HepG2 (cell line): ENCODE measurements at regions not wholly inside any gene's neighbourhood (a gene's known extent, or its start where the extent isn't known, plus 50 kb on each side); places are given as distances from the start of the nearest gene placed in this dataset.

Experiments used
- ELK4 ChIP-seq: sonication (generic); formaldehyde crosslinking; IDR thresholded peaks from 2 replicates; pipeline ENCODE4 v1.9.0; 2021; ENCODE audit warnings: missing genetic modification reagents, borderline replicate concordance
- FOXA1 ChIP-seq, 2 experiments: fragments of 450-650 bp in 1 of 2; sonication (generic) in 1 of 2; formaldehyde crosslinking in 1 of 2; IDR thresholded peaks; 2 replicates each; pipeline versions ENCODE4 v1.4.0 to v1.6.1; 2016 to 2020; ENCODE audit warnings: missing genetic modification reagents in 1 of 2
- RXRB ChIP-seq: IDR thresholded peaks from 2 replicates; pipeline ENCODE4 v1.6.1; 2016; ENCODE audit warnings: borderline replicate concordance, missing genetic modification reagents, missing compliant biosample characterization
- ZNF121 ChIP-seq: sonication (generic); formaldehyde crosslinking; IDR thresholded peaks from 2 replicates; pipeline ENCODE4 v1.5.0; 2020; ENCODE audit warnings: mild to moderate bottlenecking, missing genetic modification reagents
- ZNF790 ChIP-seq: sonication (generic); formaldehyde crosslinking; IDR thresholded peaks from 2 replicates; pipeline ENCODE4 v1.8.0; 2022; ENCODE audit warnings: missing genetic modification reagents, mild to moderate bottlenecking, borderline replicate concordance

DNA sequence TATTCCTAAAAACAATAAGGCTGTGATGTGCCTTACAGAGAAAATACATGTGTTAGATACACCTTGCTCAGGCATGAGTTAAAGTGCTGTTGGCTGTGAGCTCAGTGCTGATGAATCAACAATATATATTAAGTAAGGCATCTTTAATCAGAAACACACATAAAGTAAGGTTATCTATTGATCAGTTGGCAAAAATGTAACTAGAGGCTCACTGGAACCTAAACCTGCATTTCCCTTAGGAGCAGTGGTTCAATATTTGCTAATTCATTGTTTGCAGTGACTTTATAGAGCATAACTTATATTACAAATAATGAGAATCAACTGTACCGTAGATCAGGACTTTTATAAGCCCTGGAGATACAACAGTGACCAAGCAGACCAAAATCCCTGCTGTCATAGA is 77.0 kb upstream of the CYP1B1 start:
- TF ChIP-seq ZNF121 (CRISPR knock-in tag) (no peak), FOXA1 (IDR thresholded peaks at IDR 0.05) (no peak), FOXA1 (CRISPR knock-in tag; IDR thresholded peaks at IDR 0.05) (no peak), ELK4 (CRISPR knock-in tag) (no peak), ZNF790 (CRISPR knock-in tag) (no peak), RXRB (CRISPR knock-in tag) (no peak)
